Activated naive CD8-positive, alpha-beta T cell (primary cell): ENCODE measurements at regions not wholly inside any gene's neighbourhood (a gene's known extent, or its start where the extent isn't known, plus 50 kb on each side); places are given as distances from the start of the nearest gene placed in this dataset.

Experiments used
- H3K27ac Mint-ChIP-seq: one replicate; pipeline ENCODE4 v1.8.0; 2021; ENCODE audit warnings: mixed read lengths
- H3K27me3 Mint-ChIP-seq: one replicate; pipeline ENCODE4 v1.8.0; 2021; ENCODE audit warnings: mixed read lengths
- H3K36me3 Mint-ChIP-seq: one replicate; pipeline ENCODE4 v1.8.0; 2021; ENCODE audit warnings: mixed read lengths
- H3K4me1 Mint-ChIP-seq: one replicate; pipeline ENCODE4 v1.8.0; 2021; ENCODE audit warnings: low read depth, mixed read lengths
- H3K4me3 Mint-ChIP-seq: one replicate; pipeline ENCODE4 v1.8.0; 2021; ENCODE audit warnings: mild to moderate bottlenecking, mixed read lengths
- H3K9me3 Mint-ChIP-seq: one replicate; pipeline ENCODE4 v1.8.0; 2021; ENCODE audit warnings: low read depth, mixed read lengths

DNA sequence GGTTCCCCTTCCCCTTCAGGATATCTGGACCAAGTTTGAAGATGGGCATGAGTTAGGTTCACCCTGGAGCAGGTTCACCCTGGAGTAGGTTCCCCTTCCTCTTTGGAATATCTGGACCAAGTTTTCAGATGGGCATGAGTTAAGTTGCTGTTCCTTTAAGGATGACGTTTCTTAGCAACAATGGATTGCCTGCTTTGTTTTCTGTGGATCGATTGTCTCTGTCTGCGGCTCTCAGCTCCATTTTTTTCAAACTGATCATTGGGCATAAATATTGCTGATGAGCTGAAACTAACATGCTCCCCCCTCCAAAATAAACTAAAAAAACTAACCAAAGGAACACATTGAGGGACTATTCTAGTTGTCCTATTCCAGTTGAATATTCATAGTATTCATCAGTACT lies 149.5 kb downstream of the SPP2 start:
- H3K36me3 Mint-ChIP-seq = peaks cover 6% of the 10 kb centered on the region
- peaks cover 3% of the 10 kb centered on the region for H3K9me3 Mint-ChIP-seq
- no peaks in the 10 kb centered on the region for H3K4me1 Mint-ChIP-seq
- H3K27me3 Mint-ChIP-seq = no peaks in the 10 kb centered on the region
- H3K27ac Mint-ChIP-seq = no peak overlapping the region
- H3K4me3 Mint-ChIP-seq = no peak overlapping the region

DNA sequence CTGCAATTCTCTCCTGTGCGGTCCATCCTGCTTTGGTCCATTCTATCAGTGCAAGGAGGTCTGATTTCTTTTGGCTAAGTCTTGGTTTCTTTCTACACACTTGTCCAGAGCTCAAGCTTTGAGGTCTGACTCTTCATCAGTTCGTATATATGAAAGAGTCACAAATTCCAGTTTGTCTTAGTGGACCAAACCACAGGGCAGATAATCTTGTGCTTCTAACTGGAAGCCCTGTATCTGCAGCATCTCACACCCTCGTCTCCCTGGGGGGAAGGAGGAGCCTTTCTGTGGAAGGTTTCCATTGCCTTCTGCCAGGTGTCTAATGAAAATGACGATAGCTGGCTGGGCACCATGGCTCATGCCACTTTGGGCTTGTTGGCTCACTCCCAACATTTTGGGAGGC lies 148.5 kb downstream of the SPP2 start:
- Mint-ChIP-seq H3K4me3 (no peak overlapping the region), H3K27ac (no peak overlapping the region), H3K9me3 (peaks cover 3% of the 10 kb centered on the region), H3K27me3 (no peaks in the 10 kb centered on the region), H3K4me1 (no peaks in the 10 kb centered on the region), H3K36me3 (peaks cover 4% of the 10 kb centered on the region)

DNA sequence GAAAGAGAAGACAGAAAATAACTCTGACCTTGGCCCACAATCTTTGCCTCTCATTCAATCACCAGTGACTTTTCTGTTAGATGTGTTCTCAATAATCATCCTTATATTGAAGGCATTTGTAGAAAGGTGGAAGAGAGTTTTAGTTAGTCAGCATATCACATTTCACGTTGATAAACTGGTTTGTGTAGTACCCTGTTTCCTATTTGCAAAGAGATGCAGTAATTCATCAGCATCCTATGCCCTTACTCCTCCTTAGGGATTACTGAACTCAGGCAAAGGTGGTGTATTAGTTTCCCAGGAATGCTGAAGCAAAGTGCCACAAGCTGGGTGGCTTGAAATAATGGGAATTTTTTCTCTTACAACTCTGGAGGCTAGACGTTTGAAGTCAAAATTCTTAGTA lies 145.0 kb downstream of the SPP2 start:
- Mint-ChIP-seq H3K4me1 (no peaks in the 10 kb centered on the region), H3K27me3 (peaks cover 2% of the 10 kb centered on the region), H3K9me3 (no peaks in the 10 kb centered on the region), H3K4me3 (no peak overlapping the region), H3K27ac (no peak overlapping the region), H3K36me3 (no peaks in the 10 kb centered on the region)

DNA sequence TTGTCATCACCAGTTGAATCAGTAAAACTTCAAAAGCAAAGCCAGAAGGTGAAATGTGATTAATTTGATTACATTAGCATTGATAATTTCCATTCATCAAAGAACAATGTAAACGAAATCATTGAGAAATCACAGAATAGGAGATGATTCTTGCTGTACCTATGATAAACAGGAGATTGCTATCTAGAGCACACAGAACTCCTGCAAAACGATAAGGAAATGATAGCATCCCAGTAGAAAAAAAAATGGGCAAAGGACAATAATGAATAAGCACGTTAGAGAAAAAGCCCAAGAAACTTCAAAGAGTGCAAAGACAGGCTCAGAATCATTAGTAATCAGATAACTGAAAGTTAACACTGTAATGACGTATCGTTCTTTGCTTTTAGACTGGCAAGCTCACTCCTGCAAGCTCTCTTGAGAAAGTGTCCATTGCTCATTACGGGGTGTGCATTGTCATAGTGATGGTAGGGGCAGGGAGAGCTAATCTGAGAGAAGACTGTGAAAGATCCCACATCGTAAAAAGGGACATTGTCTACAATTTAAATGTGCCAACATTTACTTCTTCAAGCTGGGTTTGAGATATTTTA lies 143.6 kb downstream of the SPP2 start:
- Mint-ChIP-seq H3K4me1 (no peaks in the 10 kb centered on the region), H3K27ac (no peak overlapping the region), H3K4me3 (no peak overlapping the region), H3K27me3 (peaks cover 2% of the 10 kb centered on the region), H3K9me3 (no peaks in the 10 kb centered on the region), H3K36me3 (peaks cover 2% of the 10 kb centered on the region)

DNA sequence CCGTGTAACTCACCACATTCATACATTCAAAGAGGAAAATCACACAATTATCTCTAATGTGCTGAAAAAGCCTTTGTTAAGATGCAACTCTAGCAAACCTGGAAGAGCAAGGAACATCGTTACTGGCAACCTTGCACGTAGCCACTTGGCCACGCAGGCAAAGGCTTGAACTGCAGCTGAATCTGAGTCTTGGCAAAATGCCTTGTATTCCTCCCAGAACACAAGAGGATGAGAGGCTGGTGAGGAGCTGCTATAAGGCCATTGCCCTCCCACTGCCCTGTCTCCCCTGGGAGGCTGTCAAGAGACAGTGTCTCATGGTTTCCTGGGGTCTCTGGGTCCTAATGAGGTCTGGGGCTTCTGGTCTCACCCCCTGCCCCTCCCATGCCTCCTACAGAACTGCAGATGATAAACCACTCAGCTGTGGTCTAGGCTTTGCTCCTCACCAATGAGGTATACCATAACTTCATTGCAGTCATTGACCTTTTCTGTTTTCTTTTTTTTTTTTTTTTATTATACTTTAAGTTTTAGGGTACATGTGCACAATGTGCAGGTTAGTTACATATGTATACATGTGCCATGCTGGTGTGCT lies 141.4 kb downstream of the SPP2 start:
- H3K36me3 Mint-ChIP-seq = peaks cover 2% of the 10 kb centered on the region
- no peaks in the 10 kb centered on the region for H3K4me1 Mint-ChIP-seq
- H3K27ac Mint-ChIP-seq = no peak overlapping the region
- H3K4me3 Mint-ChIP-seq = no peak overlapping the region
- H3K27me3 Mint-ChIP-seq = peaks cover 2% of the 10 kb centered on the region
- H3K9me3 Mint-ChIP-seq = no peaks in the 10 kb centered on the region

DNA sequence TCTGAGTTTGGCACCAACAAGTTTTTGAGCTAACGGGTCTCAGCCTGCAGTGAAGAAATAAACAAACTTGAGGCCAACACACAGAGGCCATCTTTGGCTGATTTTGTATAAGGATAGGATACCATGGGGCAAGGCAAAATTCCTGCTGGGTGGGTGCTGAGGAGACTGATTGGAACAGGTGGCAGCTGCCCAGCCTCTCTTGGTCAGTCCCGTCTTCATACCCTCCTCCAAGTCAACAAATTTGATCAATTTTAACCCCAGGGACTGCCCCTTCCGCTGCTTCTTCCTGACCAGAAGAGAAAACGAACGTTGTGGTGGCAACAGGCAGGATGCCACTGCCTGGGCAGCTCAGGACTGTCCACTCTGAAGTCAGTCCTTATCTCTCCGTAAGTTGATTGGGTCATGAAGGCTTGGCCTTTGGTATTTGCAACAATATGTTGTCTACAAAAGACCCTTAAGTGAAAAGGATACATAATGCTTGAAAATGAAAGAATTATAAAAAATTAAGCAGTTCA lies 139.3 kb downstream of the SPP2 start:
- no peak overlapping the region for H3K27ac Mint-ChIP-seq
- no peak overlapping the region for H3K4me3 Mint-ChIP-seq
- H3K9me3 Mint-ChIP-seq = no peaks in the 10 kb centered on the region
- H3K27me3 Mint-ChIP-seq = peaks cover 2% of the 10 kb centered on the region
- H3K4me1 Mint-ChIP-seq = no peaks in the 10 kb centered on the region
- peaks cover 2% of the 10 kb centered on the region for H3K36me3 Mint-ChIP-seq

DNA sequence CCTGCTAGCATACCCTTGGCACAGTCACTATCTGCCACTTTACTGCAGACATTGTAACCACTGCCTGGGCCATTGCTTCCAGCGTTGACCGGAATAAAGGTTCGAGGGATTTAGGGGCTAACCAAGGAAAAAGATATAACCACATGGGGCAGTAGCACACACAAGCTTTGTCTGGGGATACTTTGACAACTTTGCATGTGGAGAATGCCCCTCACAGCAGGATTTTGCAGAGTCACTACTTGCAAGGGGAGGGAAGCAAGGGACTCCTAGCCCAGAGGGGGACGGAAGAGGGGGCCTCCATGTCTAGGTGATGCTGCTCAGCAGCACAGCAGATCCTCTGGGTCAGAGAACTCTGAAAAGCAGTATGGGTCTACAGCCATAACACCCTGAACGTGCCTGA lies 138.7 kb downstream of the SPP2 start:
- Mint-ChIP-seq H3K4me3 (no peak overlapping the region), H3K36me3 (peaks cover 2% of the 10 kb centered on the region), H3K4me1 (no peaks in the 10 kb centered on the region), H3K9me3 (no peaks in the 10 kb centered on the region), H3K27ac (no peak overlapping the region), H3K27me3 (peaks cover 2% of the 10 kb centered on the region)

DNA sequence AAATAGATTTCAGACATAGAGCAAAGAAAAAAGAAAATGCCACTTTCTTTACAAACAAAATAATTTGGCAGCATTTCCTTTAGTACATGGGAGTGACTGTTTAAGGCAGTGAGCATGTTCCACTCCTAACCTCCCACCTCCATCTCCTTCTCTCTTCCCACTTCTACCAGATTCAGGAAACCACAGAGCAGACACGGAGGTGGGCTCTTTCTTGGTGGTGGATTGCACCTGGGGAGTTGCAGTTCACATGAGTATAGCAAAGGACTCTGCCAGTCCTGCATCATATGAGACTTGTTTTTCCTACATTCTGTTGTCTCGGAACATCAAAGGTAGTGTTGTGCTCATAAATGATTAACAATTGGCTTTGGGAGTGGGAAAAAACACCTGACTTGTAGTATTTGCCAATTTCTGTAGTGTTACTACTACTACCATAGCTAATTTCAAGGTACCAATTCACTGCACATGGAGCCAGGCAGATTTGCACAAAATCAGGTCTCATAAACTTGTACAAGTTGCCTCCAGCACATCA lies 137.2 kb downstream of the SPP2 start:
- Mint-ChIP-seq H3K27me3 (no peaks in the 10 kb centered on the region), H3K4me1 (no peaks in the 10 kb centered on the region), H3K36me3 (peaks cover 2% of the 10 kb centered on the region), H3K4me3 (no peak overlapping the region), H3K9me3 (no peaks in the 10 kb centered on the region), H3K27ac (no peak overlapping the region)

DNA sequence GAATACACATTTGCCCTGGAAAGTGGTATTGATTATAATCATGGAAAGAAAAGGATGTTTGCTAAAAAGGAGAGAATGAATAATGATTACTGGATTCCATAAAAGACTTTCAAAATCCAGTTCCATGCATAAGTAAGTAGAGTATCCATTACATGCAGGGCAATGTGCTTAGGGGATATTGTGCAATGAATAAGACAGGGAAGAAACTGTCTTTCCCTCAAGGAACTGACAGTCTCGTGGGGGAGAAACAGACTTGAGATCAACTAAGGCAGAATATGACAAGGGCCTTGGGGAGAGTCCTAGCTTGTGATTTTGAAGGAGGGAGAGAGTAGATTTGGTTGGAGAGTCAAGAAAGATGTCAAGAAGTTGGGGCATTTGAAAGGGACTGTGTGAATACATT lies 130.6 kb downstream of the SPP2 start:
- no peak overlapping the region for H3K4me3 Mint-ChIP-seq
- no peaks in the 10 kb centered on the region for H3K27me3 Mint-ChIP-seq
- no peaks in the 10 kb centered on the region for H3K9me3 Mint-ChIP-seq
- H3K27ac Mint-ChIP-seq = no peak overlapping the region
- no peaks in the 10 kb centered on the region for H3K4me1 Mint-ChIP-seq
- H3K36me3 Mint-ChIP-seq = no peaks in the 10 kb centered on the region

DNA sequence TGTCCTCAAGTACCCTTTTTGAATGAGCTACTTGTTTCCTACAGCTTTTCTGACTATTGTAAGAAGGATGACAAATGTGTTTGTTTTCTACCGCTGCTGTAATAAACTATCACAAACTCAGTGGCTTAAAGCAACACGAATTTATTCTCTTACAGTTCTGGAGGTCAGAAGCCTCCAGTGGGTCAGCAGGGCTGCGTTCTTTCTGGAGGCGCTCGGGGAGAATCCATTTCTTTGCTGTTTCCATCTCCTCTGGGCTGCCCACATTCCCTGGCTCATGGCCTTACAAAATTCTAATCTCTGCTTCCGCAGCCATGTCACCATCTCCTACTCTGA lies 128.5 kb downstream of the SPP2 start:
- Mint-ChIP-seq H3K9me3 (no peaks in the 10 kb centered on the region), H3K36me3 (no peaks in the 10 kb centered on the region)

DNA sequence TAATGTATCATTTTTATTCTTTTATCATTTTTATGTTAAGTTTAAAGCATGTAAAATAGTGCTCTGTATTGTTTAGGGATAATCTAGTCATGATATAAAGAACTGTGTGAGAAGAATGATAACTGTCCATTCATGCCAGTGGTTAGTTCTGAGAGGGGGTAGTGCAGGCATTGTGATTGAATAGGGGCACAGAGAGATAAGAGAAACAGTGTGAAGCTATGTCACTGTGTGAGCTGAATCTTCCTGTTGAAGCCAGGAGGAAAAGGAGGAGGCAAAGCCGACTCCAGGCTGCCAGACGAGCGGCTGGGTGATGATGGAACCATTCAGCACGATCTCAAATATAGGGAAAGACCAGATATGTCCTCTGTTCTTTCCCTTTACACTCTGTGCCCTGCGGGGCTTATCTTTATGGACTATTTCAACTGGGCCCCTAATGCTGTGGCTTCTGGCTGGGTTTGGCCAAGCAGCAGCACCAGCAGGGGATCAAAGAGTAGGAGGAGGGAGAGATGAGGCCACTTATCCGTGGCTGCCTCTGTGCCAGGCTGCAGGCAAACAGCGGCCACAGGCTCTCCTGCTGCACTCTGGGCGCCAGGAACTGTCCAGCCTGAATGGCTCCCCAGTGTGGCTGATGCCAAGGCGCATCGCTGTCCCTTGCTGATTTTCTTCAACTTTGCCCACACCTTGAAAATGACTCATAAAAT lies 128.0 kb downstream of the SPP2 start:
- Mint-ChIP-seq H3K27me3 (no peaks in the 10 kb centered on the region), H3K27ac (no peak overlapping the region), H3K4me1 (no peaks in the 10 kb centered on the region), H3K9me3 (no peaks in the 10 kb centered on the region), H3K36me3 (no peaks in the 10 kb centered on the region), H3K4me3 (no peak overlapping the region)

More for the DNA sequence above, 128.5 kb downstream of the SPP2 start:
- Mint-ChIP-seq H3K4me3 (no peak overlapping the region), H3K27me3 (no peaks in the 10 kb centered on the region), H3K27ac (no peak overlapping the region), H3K4me1 (no peaks in the 10 kb centered on the region)

DNA sequence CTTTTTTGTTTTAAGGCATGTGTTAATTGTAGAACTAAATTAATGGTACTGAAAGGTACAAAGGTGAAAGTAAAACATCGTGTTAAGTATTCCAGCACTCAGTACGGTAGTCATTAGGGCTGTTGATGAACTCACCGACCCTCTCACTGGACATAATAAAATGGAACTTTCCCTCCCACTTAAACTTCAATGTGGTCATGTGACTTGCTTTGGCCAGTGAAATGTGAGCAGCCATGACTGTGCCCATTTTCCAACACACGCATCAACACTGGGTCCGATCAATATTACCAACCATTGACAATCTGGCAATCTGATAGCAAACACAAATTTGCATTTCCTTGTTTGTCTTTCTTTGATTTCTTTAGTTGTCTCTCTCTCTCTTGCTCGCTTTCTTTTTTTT lies 125.1 kb downstream of the SPP2 start:
- no peaks in the 10 kb centered on the region for H3K36me3 Mint-ChIP-seq

DNA sequence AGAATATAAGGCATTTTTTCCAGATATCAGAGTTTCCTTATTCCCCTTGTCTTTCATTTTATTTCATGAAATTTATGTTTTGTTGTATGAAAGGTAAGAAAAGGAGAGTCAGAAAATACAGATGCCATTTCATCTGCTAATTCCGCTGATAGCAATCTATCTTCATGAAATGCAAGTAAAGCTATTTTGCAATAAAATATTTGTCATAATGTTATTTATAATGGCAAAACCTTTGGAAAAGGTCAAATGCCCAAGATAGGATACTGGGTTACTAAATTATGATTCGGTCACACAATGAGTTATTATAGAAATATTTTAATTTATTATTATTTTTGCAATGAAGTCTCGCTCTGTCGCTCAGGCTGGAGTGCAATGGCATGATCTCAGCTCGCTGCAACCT lies 124.2 kb downstream of the SPP2 start:
- Mint-ChIP-seq H3K27me3 (no peaks in the 10 kb centered on the region), H3K4me1 (no peaks in the 10 kb centered on the region), H3K27ac (no peak overlapping the region), H3K9me3 (no peaks in the 10 kb centered on the region), H3K4me3 (no peak overlapping the region), H3K36me3 (no peaks in the 10 kb centered on the region)

More for the DNA sequence above, 125.1 kb downstream of the SPP2 start:
- Mint-ChIP-seq H3K9me3 (no peaks in the 10 kb centered on the region), H3K4me3 (no peak overlapping the region), H3K27ac (no peak overlapping the region), H3K4me1 (no peaks in the 10 kb centered on the region), H3K27me3 (no peaks in the 10 kb centered on the region)

DNA sequence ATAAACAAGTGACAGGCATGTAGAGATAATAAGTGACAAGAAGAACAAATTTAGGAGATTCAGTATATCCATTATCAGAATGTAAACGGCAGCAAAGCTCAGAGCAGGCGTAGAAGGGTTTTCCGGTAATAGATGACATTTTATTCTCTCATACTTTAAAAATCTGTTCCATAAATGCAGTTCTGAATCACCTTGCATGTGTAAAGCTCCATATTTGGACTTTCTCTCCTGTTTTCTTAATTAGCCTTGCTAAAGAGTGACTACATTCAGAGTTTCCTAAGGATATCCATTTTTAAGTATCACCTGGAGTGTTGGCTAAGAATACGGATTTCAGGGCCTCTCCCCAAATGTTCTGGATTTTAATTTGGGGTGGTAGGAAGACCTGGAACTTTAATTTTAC lies 122.0 kb downstream of the SPP2 start:
- H3K9me3 Mint-ChIP-seq = no peaks in the 10 kb centered on the region
- H3K27me3 Mint-ChIP-seq = no peaks in the 10 kb centered on the region
- H3K4me1 Mint-ChIP-seq = no peaks in the 10 kb centered on the region
- no peak overlapping the region for H3K4me3 Mint-ChIP-seq
- no peak overlapping the region for H3K27ac Mint-ChIP-seq
- no peaks in the 10 kb centered on the region for H3K36me3 Mint-ChIP-seq

DNA sequence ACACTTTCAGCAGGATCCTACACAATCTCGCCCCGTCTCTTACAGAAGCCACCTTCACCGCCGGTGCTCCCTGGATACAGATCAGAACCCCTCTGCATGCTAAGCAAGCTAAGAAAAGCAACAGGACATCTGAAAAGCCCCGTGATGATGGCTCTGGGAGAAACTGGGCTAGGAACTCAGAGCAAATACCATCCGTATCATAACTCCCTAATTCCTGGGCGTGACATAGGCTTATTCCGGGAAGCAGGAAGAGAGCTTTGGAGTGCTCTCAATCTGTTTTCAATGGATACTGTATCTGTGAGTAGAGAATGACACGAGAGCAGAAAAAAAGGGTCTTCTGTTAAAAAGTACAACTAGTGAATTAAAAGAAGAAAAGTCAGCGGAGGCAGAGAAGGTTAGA lies 121.6 kb downstream of the SPP2 start:
- H3K27me3 Mint-ChIP-seq = no peaks in the 10 kb centered on the region
- no peaks in the 10 kb centered on the region for H3K9me3 Mint-ChIP-seq
- no peaks in the 10 kb centered on the region for H3K36me3 Mint-ChIP-seq
- no peak overlapping the region for H3K4me3 Mint-ChIP-seq
- H3K27ac Mint-ChIP-seq = no peak overlapping the region
- no peaks in the 10 kb centered on the region for H3K4me1 Mint-ChIP-seq
